Neural cell (in vitro differentiated cells): ENCODE measurements at regions not wholly inside any gene's neighbourhood (a gene's known extent, or its start where the extent isn't known, plus 50 kb on each side); places are given as distances from the start of the nearest gene placed in this dataset.

ENCODE experiments used
- CTCF ChIP-seq: fragments of 450-650 bp; IDR thresholded peaks from 2 replicates; pipeline ENCODE4 v1.5.1; 2014; ENCODE audit warnings: antibody characterized with exemption, mild to moderate bottlenecking, moderate library complexity; ENCODE audit not compliant: poor library complexity, severe bottlenecking
- MXI1 ChIP-seq: fragments of 450-650 bp; conservative IDR thresholded peaks from 2 replicates; pipeline ENCODE4 v1.6.1; 2014; ENCODE audit warnings: antibody characterized with exemption, mild to moderate bottlenecking; ENCODE audit not compliant: poor library complexity, severe bottlenecking
- POLR2AphosphoS5 ChIP-seq: IDR thresholded peaks from 2 replicates; pipeline ENCODE4 v1.6.1; 2012
- RAD21 ChIP-seq: fragments of 450-650 bp; conservative IDR thresholded peaks from 2 replicates; pipeline ENCODE4 v1.6.1; 2014; ENCODE audit warnings: antibody characterized with exemption, mild to moderate bottlenecking, moderate library complexity
- REST ChIP-seq: IDR thresholded peaks from 2 replicates; pipeline ENCODE4 v1.6.1; 2012; ENCODE audit warnings: borderline replicate concordance
- TAF1 ChIP-seq: IDR thresholded peaks from 2 replicates; pipeline ENCODE4 v1.6.1; 2012; ENCODE audit warnings: low read depth

DNA sequence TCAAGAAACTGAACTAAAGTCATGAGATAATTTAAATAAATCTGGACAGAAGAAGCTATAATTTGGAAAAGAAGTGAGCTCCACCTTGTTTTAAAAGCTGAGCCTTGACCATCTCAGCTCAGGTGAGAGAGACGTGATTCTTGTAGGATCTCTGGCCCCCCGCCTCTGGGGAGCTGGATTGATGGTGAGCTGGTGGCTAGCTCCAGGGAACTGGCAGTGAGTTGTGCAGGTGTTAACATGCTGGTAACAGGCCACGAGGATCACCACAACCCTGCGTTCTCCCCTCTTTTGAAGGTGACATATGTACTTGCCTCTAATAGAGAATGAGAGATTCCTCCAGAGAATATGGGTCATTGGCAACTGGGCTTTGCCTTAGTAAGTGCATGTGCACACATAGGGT, 485.1 kb downstream of the IRS2 start:
- no peak for TF ChIP-seq MXI1
- no peak for TF ChIP-seq CTCF
- no peak for TF ChIP-seq POLR2AphosphoS5
- no peak for TF ChIP-seq REST
- TF ChIP-seq TAF1: no peak
- no peak for TF ChIP-seq RAD21
